OCI-LY7 (cell line): ENCODE measurements at regions not wholly inside any gene's neighbourhood (a gene's known extent, or its start where the extent isn't known, plus 50 kb on each side); places are given as distances from the start of the nearest gene placed in this dataset.

Source experiments
- BruUV-seq: library from RNA; stranded (reverse); fragments of 400-500 nt; replicated peaks from 2 replicates; lab custom pipeline; 2021; lab: Mats Ljungman, UMichigan
- CTCF ChIA-PET: fragments of 300-600 bp; sonication (Branson Sonifier 250); formaldehyde crosslinking; loops from one replicate; lab custom pipeline; 2022; ENCODE audit warnings: antibody characterized with exemption; ENCODE audit not compliant: unreplicated experiment; lab: Charles Lee
- POLR2A ChIA-PET: fragments of 300-600 bp; sonication (Branson Sonifier 250); formaldehyde crosslinking; loops from one replicate; lab custom pipeline; 2022; ENCODE audit warnings: antibody characterized with exemption; lab: Charles Lee
- DNase-seq: peaks from one replicate; pipeline ENCODE4 v3.0.0-alpha.2; 2015; ENCODE audit warnings: low spot score
- H2AFZ ChIP-seq: fragments of 200-600 bp; sonication (generic), shearing (Covaris generic); 2 replicates; pipeline ENCODE4 v1.6.1; 2014; ENCODE audit warnings: mild to moderate bottlenecking, antibody characterized with exemption, low read length, moderate library complexity
- H3K27ac ChIP-seq: fragments of 200-600 bp; sonication (generic); 2 replicates; pipeline ENCODE4 v1.5.1; 2014; ENCODE audit warnings: mixed run types, low read depth, mild to moderate bottlenecking, moderate library complexity, low read length, inconsistent platforms; ENCODE audit not compliant: poor library complexity, severe bottlenecking
- H3K36me3 ChIP-seq: fragments of 200-600 bp; sonication (generic); 2 replicates; pipeline ENCODE4 v1.6.1; 2014; ENCODE audit warnings: mild to moderate bottlenecking, antibody characterized with exemption, low read length, moderate library complexity, mixed read lengths; ENCODE audit not compliant: insufficient read depth
- H3K4me1 ChIP-seq: fragments of 200-600 bp; sonication (generic); 2 replicates; pipeline ENCODE4 v1.5.1; 2014; ENCODE audit warnings: mild to moderate bottlenecking, low read length; ENCODE audit not compliant: insufficient read depth, poor library complexity, severe bottlenecking
- H3K4me2 ChIP-seq: fragments of 200-600 bp; sonication (generic); 2 replicates; pipeline ENCODE4 v1.6.1; 2014; ENCODE audit warnings: mild to moderate bottlenecking, low read length
- H3K4me3 ChIP-seq: fragments of 200-600 bp; sonication (generic); 2 replicates; pipeline ENCODE4 v1.5.1; 2014; ENCODE audit warnings: mild to moderate bottlenecking, low read depth, low read length; ENCODE audit not compliant: poor library complexity, severe bottlenecking
- H3K79me2 ChIP-seq: fragments of 200-600 bp; sonication (generic); 2 replicates; pipeline ENCODE4 v1.6.1; 2016; ENCODE audit warnings: low read depth, mild to moderate bottlenecking, low read length, moderate library complexity, mixed read lengths; ENCODE audit not compliant: insufficient read depth
- H3K9me2 ChIP-seq: fragments of 200-600 bp; sonication (generic); 2 replicates; pipeline ENCODE4 v1.6.1; 2016; ENCODE audit warnings: mild to moderate bottlenecking, low read length, mixed read lengths; ENCODE audit not compliant: insufficient read depth
- H3K9me3 ChIP-seq: fragments of 200-600 bp; sonication (generic); 2 replicates; pipeline ENCODE4 v1.6.1; 2014; ENCODE audit warnings: mild to moderate bottlenecking, mixed run types, low read length, mixed read lengths
- H4K20me1 ChIP-seq: fragments of 200-600 bp; sonication (generic); 2 replicates; pipeline ENCODE4 v1.6.1; 2014; ENCODE audit warnings: mild to moderate bottlenecking, antibody characterized with exemption, low read length, moderate library complexity, mixed read lengths; ENCODE audit not compliant: insufficient read depth
- EZH2phosphoT487 ChIP-seq: fragments of 200-600 bp; sonication (generic); IDR thresholded peaks from 2 replicates; pipeline ENCODE4 v1.6.1; 2018; ENCODE audit warnings: low read depth, borderline replicate concordance, mild to moderate bottlenecking, mixed run types, antibody characterized with exemption, low read length, moderate library complexity, mixed read lengths
- intact Hi-C: fragments of 100-400 bp; cut with micrococcal nuclease; formaldehyde crosslinking; loops from one replicate; pipeline ENCODE4 v1.10.0; 2022; ENCODE audit not compliant: unreplicated experiment
- TF ChIP-seq, protein P1 (sequence below): fragments of 200-600 bp; sonication (generic); conservative IDR thresholded peaks from 2 replicates; pipeline ENCODE4 v1.5.1; 2014; ENCODE audit warnings: mild to moderate bottlenecking, antibody characterized with exemption, low read length, moderate library complexity, mixed read lengths

DNA sequence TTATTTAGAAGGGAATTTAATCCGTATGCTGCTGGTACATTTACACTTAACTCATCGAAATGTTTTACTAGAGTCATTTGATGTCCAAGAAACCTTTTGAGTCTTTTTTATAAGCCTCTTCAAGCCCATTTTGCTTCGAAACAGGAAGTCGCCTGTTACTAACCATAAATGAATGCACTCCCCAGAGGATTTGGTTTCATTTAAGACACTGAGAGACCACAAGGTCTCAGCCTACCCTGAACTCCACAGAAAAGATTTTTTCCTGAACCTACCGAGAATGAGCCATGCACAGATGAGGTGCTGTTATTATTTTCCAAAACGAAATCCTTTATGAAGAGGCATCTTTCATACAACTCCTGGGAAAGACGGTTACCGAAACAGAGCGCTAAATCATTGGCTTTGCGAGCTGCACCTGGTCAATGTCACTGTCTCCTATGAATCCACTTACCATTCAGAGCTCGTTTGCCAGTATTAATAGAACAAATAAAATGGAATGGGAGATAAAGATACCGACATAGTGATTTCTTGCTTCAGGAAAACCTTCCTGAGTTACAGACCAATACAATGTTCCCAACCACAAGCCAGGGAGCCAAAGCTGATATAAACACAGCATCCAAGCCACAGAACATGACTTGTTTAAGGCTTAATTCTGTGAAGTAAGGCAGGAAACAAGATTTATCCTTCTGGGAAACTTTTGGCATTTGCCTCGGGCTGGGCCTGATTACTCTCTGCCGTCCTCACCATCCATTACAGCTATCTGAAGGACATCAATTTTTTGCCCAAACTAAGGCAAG, 382.1 kb downstream of the OSR1 start:
- no peaks in the 10 kb centered on the region for H3K36me3 ChIP-seq
- DNase-seq = peak; percentile 76
- BruUV-seq = no TSS peak
- ChIA-PET CTCF (no interaction called here), POLR2A (interaction anchor here (0.7 to 1.6 kb wide), 2 partner anchors 26 to 51 kb away, joined by 3 to 5 read pairs; no protein-coding TSS in a partner anchor)
- TF ChIP-seq, protein P1, sequence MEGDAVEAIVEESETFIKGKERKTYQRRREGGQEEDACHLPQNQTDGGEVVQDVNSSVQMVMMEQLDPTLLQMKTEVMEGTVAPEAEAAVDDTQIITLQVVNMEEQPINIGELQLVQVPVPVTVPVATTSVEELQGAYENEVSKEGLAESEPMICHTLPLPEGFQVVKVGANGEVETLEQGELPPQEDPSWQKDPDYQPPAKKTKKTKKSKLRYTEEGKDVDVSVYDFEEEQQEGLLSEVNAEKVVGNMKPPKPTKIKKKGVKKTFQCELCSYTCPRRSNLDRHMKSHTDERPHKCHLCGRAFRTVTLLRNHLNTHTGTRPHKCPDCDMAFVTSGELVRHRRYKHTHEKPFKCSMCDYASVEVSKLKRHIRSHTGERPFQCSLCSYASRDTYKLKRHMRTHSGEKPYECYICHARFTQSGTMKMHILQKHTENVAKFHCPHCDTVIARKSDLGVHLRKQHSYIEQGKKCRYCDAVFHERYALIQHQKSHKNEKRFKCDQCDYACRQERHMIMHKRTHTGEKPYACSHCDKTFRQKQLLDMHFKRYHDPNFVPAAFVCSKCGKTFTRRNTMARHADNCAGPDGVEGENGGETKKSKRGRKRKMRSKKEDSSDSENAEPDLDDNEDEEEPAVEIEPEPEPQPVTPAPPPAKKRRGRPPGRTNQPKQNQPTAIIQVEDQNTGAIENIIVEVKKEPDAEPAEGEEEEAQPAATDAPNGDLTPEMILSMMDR = no peak
- TF ChIP-seq EZH2phosphoT487 = no peak
- peak overlapping the region; percentile 40 for H3K4me2 ChIP-seq
- peaks cover 10% of the 10 kb centered on the region for H3K4me1 ChIP-seq
- H2AFZ ChIP-seq = no peak overlapping the region
- H3K9me3 ChIP-seq = no peaks in the 10 kb centered on the region
- H3K79me2 ChIP-seq = no peaks in the 10 kb centered on the region
- H3K4me3 ChIP-seq = no peak overlapping the region
- H3K9me2 ChIP-seq = no peaks in the 10 kb centered on the region
- H3K27ac ChIP-seq = no peak overlapping the region
- intact Hi-C loops = no loop called here
- no peaks in the 10 kb centered on the region for H4K20me1 ChIP-seq

DNA sequence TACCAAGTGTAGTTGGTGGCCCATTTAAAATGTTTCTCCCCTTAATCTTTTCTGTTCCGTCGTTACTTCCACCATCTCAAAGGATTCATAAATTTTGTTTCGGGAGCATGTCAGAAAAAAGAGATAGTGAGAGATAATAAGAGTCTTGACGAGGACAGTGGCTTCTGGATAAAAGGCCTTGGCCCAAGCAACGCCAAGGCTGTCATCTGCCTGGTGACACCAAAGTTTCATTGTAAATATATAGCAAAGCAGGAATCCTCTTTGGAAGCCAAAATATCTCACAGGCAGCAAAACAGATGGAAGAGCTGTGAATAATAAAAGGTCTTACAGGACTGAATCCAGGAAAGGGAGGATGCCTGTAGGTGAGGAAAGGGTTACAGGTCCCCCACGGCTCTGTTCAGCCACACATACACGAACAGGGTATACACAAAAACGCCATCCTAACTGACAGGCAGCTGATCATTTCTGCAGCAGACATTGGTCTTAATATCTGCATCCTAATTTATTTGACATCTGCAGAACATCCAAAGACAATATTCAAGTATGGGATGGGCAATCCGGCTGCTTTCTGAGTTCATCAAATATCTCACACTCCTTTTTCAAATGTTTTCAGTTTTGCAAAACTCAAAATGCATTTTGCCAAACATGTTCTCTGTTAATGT, 382.8 kb downstream of the OSR1 start:
- TF ChIP-seq, protein P1 = no peak
- TF ChIP-seq EZH2phosphoT487 = no peak
- no peak for DNase-seq
- Histone ChIP-seq H3K9me3 (no peaks in the 10 kb centered on the region), H3K4me2 (peak overlapping the region; percentile 40), H3K4me1 (peaks cover 10% of the 10 kb centered on the region), H2AFZ (no peak overlapping the region), H3K4me3 (no peak overlapping the region), H3K9me2 (no peaks in the 10 kb centered on the region), H3K27ac (no peak overlapping the region), H4K20me1 (no peaks in the 10 kb centered on the region), H3K36me3 (no peaks in the 10 kb centered on the region), H3K79me2 (no peaks in the 10 kb centered on the region)
- ChIA-PET POLR2A (no interaction called here), CTCF (no interaction called here)
- BruUV-seq = no TSS peak
- intact Hi-C loops = no loop called here

DNA sequence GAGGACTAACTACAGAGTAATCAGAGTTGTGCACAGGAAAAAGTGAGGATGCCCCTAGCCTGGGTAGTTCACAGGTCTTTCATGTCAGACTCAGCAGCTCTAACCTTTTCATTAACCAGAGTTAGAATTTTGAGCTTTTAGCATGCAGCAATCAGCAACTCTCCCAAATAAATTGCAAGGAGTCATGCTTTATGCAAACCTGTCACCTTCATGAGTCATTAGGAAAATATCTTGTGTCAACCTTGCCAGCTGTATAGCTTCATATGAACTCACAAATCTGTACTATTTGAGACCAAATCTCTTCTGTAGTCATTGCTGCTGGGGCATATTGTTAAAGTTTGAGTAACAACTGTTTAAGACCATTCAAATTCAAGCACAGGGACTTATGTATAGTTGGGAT, 382.3 kb upstream of the NT5C1B start:
- H3K27ac ChIP-seq = no peak overlapping the region
- H3K79me2 ChIP-seq = no peaks in the 10 kb centered on the region
- intact Hi-C loops = no loop called here
- H3K9me2 ChIP-seq = no peaks in the 10 kb centered on the region
- no peaks in the 10 kb centered on the region for H3K36me3 ChIP-seq
- POLR2A ChIA-PET = no interaction called here
- BruUV-seq = no TSS peak
- no peaks in the 10 kb centered on the region for H4K20me1 ChIP-seq
- TF ChIP-seq, protein P1 = no peak
- TF ChIP-seq EZH2phosphoT487 = no peak
- DNase-seq = no peak
- CTCF ChIA-PET = no interaction called here
- peaks cover 9% of the 10 kb centered on the region for H3K4me1 ChIP-seq
- no peak overlapping the region for H3K4me3 ChIP-seq
- H3K4me2 ChIP-seq = no peak overlapping the region
- H3K9me3 ChIP-seq = no peaks in the 10 kb centered on the region
- no peak overlapping the region for H2AFZ ChIP-seq
